HG02943 (cell line): ENCODE measurements at regions not wholly inside any gene's neighbourhood (a gene's known extent, or its start where the extent isn't known, plus 50 kb on each side); places are given as distances from the start of the nearest gene placed in this dataset.

ENCODE experiments used
- ATAC-seq: cut with Tn5 transposase; IDR thresholded peaks from one replicate; pipeline ENCODE4 v1.9.1; 2021; ENCODE audit warnings: mild to moderate bottlenecking, low read depth, moderate library complexity; ENCODE audit not compliant: unreplicated experiment

DNA sequence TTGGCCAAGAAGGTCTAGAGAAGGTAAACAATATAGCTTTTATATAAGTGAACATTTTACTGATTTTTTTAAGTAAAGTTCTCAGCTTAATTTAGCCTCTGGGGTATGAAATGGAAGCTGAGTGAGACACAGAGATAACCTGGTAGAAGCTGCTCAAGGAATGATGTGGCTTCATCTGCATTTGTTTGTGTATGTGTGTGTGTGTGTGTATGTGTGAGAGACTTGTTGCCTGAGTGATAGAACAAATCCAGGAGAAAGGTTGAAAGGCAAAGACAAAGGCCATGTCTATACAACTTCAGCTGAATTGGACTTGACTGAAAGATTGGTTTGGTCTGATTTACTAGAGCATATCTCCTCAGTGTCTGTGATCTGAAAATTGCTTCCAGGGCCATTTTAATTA, 63.6 kb downstream of the PCDH7 start:
- ATAC-seq, result no peak

DNA sequence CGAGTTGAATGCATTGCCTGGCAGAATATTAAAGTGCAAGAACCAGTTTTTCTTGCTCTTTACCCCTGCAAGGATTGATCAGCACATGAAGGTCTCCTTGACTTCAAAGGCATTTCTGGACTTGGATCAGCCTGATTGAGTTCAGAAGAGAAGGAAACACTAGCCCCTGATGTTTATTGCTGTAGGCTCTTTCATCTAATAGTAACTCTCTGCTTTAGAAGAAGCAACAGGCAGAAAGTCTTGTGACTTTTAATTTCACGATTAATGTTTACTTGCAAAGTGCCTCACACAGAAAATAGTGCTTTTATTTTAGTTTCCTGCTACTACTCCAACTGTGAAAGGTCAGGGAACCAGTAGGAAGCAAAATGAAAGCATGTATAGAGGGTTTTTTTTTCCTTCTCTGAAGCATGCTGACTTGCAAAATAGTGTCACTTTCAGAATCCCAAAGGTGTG, 69.1 kb downstream of the PCDH7 start:
- no peak for ATAC-seq

DNA sequence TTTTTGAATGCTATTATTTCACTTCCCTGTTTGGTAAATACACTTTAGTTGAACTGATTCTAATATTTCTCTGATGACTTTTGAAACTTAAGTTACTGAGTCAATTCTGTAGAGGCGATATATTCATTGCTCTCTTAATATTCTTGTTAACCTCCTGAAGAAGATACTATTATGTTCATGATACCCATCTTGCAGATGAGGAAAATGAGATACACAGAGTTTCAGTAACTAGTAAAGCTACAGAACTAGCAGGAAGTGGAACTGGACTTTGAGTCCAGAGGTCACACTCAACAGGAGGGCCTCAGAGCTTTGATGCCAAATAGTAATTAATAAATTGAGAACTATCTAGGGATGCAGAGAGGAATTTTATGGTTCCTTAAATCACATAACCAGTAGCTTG, 70.0 kb downstream of the PCDH7 start:
- ATAC-seq, result no peak

DNA sequence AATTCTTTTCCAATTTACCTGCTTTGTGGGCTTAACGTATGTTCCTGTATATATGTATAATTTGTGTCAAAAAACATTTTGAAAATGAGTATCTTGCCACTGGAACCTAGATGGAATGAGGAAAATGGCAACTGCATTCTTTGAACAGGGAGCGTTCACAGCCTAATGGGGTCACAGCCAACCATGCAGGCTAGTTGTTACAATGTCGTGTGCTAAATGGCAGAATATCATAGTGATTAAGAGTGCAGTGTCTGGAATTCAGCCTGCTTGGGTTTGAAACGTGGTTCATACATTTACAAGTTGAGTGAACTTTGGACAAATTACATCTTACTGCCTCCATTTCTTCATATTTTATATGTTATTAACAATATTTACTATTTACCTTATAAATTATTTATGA, 70.8 kb downstream of the PCDH7 start:
- no peak for ATAC-seq

DNA sequence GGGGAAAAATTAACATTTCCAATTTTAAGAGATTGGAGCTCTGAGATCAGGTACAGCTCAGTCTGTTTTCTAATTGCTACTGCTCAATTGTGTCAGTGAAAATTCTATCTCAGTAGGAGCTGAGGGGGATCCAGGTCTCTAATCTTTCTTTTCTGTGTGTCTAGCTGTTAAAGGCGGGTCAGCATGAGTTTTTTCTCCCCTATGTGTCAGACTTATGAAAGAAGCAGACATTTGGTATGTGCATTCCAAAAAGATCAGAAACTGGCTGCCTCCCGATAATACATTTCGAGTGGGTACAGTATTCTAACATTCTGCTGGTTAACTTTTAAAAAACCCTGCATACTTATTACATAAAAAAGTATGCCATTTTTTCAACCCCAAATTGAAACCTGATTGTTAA, 72.4 kb downstream of the PCDH7 start:
- no peak for ATAC-seq

DNA sequence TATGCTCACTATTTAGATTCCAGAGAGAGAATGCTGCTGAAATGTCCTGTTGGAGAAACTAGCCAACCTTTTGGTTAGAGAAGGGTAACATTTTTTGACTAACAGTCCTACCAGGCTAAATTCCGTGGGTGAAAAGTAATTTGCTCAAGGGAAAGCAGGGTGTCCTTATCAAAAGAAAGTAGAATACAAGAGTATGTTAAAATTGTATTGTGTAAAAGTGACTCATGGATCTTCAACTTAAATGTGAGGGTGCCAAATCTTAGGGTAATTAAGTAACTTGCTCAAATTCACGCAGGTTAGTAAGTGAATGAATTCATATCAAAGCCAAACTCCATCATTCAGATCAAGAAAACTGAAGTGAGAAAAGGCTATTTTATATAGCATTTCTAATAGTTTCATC, 81.7 kb downstream of the PCDH7 start:
- ATAC-seq, result no peak

DNA sequence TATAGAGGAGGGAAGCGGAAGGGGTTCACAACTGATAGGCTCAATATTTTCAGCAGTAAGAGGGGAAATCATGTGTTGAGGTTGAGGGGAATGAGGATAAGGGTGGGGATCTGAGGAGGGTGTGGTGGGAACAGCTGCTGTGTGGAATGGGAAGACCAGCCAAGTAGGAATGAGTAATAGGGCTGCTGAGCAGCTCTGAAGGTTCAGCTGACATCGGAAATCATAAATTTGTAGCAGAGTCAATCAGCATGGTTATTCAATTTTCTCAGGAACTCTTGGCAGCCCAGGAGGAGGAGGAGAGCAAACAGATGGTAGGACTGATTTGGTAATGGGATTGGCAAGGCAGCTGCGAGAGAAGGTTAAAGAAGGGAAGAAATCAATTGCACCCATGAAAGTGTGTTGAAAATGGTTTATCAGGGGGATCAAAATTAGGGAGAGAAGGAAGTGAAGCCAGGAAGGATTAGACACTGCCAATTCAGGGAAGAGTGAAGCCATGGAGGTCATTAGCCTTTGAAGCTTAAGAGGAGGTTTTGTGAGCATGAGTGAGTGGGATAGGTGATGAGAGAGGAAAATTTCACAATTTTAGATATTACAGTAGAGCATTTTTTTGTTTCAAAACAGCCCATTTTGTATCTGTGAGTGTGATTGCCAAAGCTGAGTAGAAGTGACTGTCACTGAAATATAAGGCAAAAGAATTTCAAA, 82.6 kb downstream of the PCDH7 start:
- ATAC-seq, result no peak

DNA sequence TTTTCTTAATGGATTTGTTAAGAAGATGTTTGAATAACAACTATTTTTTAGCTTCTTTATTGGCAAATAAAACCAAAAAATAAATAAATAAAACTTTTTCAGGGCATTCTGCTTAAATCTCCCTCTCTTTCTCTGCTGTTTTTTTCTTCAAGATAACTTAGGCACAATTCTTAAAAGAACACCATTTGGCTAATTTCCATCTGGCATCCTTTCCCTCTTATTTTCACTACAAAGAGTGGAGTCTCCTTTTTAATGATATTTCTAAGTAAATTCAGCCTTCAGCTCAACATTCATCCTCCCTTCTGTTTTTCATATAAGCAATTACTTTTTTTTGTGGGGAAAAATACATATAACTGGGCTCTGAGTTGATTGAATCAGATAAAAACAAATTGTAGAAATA, 88.1 kb downstream of the PCDH7 start:
- no peak for ATAC-seq

DNA sequence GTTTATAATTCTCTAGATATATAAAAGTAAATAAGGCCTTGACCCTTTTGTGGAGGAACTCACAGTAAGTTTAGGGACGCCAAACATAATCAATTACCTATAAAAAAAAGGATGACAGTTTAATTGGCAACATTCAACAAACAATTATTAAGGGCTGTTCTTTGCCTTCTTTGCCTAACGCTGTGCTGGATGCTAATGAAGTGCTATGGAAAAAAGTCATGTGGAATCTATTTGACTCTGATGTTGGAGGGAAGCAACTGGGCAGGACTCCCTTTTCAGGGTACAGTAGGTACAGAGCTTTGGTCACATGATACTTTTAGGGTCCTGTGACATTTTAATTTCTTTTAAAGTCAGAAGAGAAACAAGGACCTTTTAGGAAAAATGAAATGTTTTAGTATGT, 91.1 kb downstream of the PCDH7 start:
- no peak for ATAC-seq

DNA sequence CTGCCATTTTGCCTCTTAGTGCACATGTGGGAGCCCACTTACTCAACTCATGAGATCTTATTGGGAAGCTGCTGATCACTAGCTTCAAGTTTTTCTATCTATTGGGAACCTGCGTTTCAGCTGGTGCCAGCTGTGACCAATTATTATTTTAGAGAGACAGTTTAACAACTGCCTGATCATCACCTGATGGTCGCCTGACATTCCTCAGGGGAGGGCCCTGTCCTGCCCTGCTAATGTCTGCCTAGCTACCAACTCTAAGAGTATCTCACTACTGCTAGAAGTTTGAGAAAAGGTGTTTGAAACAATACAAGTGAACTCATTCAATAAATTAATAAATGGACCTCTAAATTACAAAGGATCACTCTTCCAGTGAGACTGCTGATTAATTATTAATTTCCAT, 95.5 kb downstream of the PCDH7 start:
- ATAC-seq, result no peak

DNA sequence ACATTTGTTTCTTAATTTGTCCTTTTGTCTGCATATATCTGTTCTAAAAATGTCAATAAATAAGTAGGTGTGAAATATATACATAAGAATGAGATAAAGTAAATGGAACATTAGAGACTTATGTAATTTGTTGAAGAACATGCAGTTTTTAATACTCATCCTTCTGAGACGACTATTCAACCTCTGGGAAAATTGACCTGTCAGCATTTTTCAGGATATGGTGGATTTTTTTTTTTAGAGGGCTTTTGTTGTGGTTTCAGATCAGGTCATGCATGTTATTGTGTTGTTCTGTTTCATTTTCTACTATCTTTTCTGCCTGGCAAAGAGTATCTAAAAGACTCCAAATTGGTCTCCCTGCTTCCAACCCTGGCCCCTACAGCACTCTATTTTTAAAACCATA, 97.3 kb downstream of the PCDH7 start:
- no peak for ATAC-seq

DNA sequence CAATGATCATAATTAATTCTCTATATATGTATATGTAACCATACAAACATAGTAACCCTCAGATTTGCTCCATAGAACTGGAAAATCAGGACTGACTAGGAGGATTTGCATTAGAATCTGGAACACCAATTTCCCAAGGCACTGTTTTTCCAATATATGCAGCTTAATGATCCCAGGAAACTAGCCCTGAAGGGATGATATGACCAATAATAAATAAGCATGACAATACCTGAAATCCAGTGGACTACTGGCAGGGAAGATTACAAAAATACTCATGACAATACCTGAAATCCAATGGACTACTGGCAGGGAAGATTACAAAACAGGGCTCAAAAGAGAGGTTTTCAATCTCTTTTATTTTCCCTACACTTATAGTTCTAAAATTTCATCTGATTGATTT, 98.4 kb downstream of the PCDH7 start:
- no peak for ATAC-seq

DNA sequence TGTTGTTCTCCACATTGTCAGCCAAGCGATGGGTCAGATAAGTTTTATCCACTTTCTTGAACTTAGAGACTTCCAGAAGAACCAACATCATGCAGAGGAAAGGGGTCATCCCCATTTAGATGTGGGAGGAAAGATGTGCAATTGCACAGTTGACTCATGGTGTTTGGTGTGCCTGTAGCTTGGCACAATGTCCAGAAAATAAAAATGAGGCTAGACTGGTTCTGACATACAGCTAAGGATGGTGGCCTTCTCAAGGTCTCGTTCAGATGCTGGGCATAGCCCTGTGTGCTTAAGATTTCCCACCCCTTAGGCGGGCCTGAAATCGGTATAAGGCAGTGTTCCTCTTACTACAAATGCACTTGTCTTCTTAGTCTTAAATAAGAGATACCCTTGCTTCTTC, 101.1 kb downstream of the PCDH7 start:
- no peak for ATAC-seq

DNA sequence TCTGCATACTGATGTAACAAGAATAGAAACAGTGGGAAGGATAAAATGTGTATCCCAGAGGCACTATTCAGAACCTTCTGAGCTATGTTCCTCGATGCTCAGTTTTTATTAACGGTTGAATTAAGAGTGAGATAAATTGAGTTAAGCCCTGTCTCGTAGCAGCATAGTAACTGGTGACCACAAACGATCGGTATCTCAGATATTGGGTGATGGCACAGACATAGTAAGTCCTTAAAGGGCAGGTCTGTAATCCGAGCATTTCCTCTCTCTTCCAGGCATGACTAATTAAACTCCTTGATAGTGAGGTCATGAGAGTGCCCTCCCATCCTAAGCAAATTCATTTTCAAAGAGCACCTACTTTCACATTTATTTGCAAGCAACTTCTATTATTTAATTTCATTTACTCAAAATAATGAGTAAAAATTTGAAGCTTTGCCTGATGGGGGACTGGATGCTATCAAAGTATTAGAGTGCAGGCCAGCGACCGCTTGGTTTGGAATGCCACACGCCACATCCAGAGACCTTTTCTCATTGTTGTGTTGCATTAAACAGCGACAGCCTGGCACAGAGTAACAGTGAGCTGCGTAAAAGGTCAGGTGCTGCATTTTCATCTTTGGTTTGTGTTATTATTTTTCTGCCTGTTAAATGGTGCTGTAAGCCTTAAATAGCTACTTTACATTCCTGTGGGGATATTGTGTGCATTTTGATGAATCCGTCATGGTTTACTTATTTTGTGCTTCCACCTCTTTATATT, 101.9 kb downstream of the PCDH7 start:
- ATAC-seq, result no peak

DNA sequence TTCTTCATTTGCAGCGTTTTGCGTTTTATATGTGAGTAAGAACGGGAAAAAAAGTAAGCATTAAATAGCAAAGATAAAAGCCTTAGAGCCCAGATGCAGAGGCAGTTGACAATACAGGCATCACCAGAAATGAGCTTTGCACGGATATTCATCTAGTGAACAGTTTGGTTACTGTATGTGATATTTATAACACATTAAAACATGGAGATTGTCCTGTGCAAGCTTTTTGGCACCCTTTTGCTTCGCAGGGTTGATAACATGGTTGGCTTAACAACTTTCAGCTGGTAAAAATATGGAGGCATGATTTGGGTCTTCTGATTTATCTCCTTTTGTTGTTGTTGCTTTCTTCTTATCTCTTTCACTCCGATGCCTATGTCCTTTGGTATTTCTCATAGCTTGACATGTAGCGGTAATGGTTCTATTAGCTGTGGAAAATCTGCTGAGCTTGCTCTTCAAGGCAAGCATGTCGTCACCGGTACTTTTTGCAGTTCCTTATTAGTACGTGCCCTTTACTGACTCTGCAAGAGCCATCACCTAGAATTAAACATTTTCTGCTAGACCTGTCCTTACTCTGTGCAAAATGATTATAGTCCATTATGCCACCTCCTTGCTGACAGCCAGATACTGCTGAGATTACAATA, 102.9 kb downstream of the PCDH7 start:
- ATAC-seq, result no peak

DNA sequence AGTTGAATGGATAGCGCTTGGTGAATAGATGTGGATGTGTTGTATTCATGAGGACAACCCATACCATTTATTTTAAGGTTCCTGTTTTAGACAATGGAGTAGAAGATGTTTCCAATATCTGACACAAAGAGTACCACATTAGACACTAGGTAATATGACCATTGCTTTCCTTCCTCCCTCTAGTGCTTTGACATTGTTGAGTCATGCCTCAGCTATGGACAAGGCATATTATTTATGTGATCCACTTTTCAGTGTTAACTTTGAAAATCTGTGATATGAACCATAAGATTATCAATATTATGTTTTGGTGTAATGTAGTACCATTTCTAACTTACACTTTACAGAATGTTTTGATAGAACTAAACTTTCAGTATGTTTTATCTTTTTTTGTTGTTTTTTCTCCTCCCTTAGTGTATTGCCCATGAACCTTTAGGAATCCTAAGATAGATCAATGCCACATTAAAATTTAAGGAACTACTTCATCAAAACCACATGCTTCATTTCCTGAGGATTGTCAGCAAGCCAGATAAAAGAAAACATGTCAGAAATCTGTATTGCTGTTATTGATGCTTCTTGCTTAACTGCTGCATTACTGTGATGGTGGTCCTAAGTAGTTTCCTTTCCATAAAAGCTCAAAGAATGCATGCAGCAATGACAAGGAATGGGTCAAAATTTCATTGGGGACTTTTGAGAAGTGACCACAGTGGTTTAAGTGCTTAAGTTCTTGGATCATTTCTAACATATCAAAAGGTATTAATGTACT, 105.0 kb downstream of the PCDH7 start:
- ATAC-seq, result no peak

DNA sequence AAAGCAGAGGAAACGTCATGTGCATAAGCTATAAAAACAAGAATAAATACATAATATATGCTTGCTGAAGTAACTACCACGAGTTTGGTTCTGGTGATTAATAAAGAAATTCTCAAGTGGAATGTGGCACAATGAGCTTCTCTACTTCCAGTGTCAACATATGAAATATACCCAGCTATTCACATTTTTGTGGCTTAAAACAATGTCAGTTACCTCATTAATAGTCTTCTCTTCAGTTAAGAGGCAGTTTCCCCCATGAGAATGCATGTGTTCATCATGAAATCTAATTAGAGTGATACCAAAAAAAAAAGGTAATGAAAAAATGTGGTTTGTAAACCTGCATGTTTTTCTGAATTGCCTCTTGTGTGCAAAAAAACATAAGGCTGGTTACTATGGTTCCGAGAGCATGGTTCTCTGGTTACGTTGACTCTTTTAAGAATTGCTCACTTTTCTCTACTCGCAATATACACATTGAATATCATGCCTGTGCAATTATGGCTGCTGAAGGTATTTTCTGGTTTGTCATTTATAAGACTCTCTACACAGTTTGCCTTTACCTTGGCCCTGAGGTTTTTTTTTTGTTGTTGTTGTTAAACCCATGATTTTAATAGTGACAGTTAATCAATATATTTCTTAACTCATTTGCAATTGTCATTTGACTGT, 108.2 kb downstream of the PCDH7 start:
- no peak for ATAC-seq

DNA sequence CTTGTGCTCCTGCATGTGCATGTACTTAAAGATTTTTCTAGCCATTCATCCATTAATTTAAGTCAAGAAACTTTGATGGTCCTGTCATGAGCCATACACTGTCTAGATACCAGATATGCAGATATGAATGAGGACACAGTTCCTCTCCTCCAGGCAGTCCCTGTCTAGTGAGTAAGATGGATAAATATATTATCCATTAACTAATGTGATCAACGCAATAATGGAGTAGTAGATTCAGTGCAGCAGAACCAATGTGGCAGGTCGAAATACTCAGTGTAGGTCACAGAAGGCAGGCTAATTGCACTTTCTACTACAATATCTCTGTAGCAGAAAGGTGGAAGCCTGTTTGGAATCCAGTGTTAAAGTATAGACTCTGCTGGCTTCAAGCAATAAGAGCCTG, 112.5 kb downstream of the PCDH7 start:
- no peak for ATAC-seq

DNA sequence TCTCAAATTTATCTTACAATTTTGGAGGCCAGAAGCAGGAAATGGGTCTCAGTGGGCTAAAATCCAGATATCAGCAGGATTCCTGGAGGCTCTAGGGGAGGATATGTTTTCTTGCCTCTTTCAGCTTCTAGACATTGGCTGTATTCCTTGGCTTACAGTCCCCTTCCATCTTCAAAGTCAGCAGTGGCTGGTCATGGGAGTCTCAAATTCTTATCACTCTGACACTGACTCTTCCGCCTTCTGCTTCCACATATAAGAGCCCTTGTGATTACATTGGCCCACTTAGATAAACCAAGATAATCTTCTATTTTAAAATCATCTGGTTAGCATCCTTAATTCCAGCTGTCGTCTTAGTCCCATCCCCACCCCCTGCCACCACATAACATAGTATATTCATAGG, 113.0 kb downstream of the PCDH7 start:
- ATAC-seq, result no peak

DNA sequence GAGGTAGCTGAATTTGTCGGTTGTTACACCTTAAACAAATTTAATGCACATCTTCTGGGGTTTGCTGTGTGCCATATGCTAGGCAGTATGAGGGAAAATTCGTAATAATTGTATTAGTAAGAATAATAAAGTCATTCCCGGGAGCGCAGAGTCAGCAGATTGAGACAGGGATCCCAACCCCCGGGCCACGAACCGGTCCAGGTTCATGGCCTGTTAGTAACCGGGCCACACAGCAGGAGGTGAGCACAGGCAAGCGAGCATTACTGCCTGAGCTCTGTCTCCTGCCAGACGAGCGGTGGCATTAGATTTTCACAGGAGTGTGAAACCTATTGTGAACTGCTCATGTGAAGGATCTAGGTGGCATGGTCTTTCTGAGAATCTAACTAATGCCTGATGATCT, 114.9 kb downstream of the PCDH7 start:
- ATAC-seq, result no peak

DNA sequence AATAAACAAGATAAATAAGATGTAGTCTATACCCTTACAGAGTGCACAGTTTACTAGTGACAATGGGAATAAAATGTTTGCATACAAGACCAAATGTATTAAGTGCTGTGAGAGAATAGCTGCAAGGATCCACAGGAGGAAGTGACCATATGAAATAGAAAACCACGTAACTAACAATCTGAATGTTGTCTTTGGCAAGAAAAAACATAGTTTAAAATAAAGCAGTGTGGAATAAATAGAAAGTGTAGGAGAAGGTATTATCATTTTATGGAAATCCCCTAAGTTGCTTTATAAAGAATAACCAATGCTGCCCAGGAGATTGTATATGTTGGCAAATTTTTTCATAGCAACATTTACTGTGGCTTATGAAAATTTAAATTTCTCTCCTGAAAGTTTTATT, 116.1 kb downstream of the PCDH7 start:
- ATAC-seq, result no peak
